SU-DHL-6 (cell line): ENCODE measurements at regions not wholly inside any gene's neighbourhood (a gene's known extent, or its start where the extent isn't known, plus 50 kb on each side); places are given as distances from the start of the nearest gene placed in this dataset.

Experiments
- H2AFZ ChIP-seq: fragments of 200-600 bp; sonication (generic); 2 replicates; pipeline ENCODE4 v1.6.1; 2014; ENCODE audit warnings: low read depth, mild to moderate bottlenecking, moderate library complexity, mixed read lengths, antibody characterized with exemption, low read length; ENCODE audit not compliant: severe bottlenecking
- H3F3A ChIP-seq: fragments of 200-600 bp; shearing (Covaris generic); 2 replicates; pipeline ENCODE4 v1.6.0; 2016; ENCODE audit warnings: antibody characterized with exemption, mild to moderate bottlenecking; ENCODE audit not compliant: insufficient read depth
- H3K27ac ChIP-seq: fragments of 200-600 bp; sonication (generic); 2 replicates; pipeline ENCODE4 v1.5.1; 2016; ENCODE audit warnings: low read depth, mild to moderate bottlenecking, low read length, moderate library complexity, mixed read lengths
- H3K27me3 ChIP-seq: fragments of 200-600 bp; sonication (generic), shearing (Covaris generic); 2 replicates; pipeline ENCODE4 v1.6.0; 2014; ENCODE audit warnings: mild to moderate bottlenecking, low read length
- H3K36me3 ChIP-seq: fragments of 200-600 bp; sonication (generic); 2 replicates; pipeline ENCODE4 v1.6.1; 2014; ENCODE audit warnings: mild to moderate bottlenecking, low read length, mixed read lengths
- H3K4me2 ChIP-seq: fragments of 300-600, 200-600 bp; shearing (Covaris generic), sonication (generic); 2 replicates; pipeline ENCODE4 v1.6.0; 2014; ENCODE audit warnings: low read length, low read depth, mild to moderate bottlenecking; ENCODE audit not compliant: poor library complexity, severe bottlenecking
- H3K4me3 ChIP-seq: fragments of 200-600 bp; sonication (generic); 2 replicates; pipeline ENCODE4 v1.5.1; 2014; ENCODE audit warnings: antibody characterized with exemption, low read length, mild to moderate bottlenecking, mixed read lengths; ENCODE audit not compliant: insufficient read depth, poor library complexity, severe bottlenecking
- H3K79me2 ChIP-seq: fragments of 200-600 bp; sonication (generic); 2 replicates; pipeline ENCODE4 v1.6.1; 2014; ENCODE audit warnings: mild to moderate bottlenecking, low read length, moderate library complexity; ENCODE audit not compliant: insufficient read depth
- H3K9ac ChIP-seq: fragments of 200-600 bp; sonication (generic); 2 replicates; pipeline ENCODE4 v1.7.0; 2014; ENCODE audit warnings: mild to moderate bottlenecking, low read length
- H3K9me2 ChIP-seq: fragments of 200-600 bp; sonication (generic); replicated peaks from 2 replicates; pipeline ENCODE4 v1.6.1; 2014; ENCODE audit warnings: low read length; ENCODE audit not compliant: insufficient read depth
- H3K9me3 ChIP-seq: fragments of 200-600 bp; sonication (generic); 2 replicates; pipeline ENCODE4 v1.6.1; 2014; ENCODE audit warnings: low read length, mixed read lengths; ENCODE audit not compliant: insufficient read depth
- H4K20me1 ChIP-seq: fragments of 200-600 bp; sonication (generic); 2 replicates; pipeline ENCODE4 v1.6.1; 2014; ENCODE audit warnings: low read depth, mild to moderate bottlenecking, antibody characterized with exemption, low read length, moderate library complexity, mixed read lengths
- EZH2phosphoT487 ChIP-seq: fragments of 200-600 bp; sonication (generic), shearing (Covaris generic); conservative IDR thresholded peaks from 2 replicates; pipeline ENCODE4 v1.6.1; 2018; ENCODE audit warnings: mild to moderate bottlenecking, antibody characterized with exemption, low read length, moderate library complexity, mixed read lengths
- TF ChIP-seq, protein P1 (sequence below): fragments of 200-600 bp; sonication (generic); IDR thresholded peaks from one replicate; pipeline ENCODE4 v1.5.1; 2017; ENCODE audit warnings: antibody characterized with exemption, mild to moderate bottlenecking, low read length, moderate library complexity; ENCODE audit not compliant: insufficient read depth, poor library complexity, severe bottlenecking

DNA sequence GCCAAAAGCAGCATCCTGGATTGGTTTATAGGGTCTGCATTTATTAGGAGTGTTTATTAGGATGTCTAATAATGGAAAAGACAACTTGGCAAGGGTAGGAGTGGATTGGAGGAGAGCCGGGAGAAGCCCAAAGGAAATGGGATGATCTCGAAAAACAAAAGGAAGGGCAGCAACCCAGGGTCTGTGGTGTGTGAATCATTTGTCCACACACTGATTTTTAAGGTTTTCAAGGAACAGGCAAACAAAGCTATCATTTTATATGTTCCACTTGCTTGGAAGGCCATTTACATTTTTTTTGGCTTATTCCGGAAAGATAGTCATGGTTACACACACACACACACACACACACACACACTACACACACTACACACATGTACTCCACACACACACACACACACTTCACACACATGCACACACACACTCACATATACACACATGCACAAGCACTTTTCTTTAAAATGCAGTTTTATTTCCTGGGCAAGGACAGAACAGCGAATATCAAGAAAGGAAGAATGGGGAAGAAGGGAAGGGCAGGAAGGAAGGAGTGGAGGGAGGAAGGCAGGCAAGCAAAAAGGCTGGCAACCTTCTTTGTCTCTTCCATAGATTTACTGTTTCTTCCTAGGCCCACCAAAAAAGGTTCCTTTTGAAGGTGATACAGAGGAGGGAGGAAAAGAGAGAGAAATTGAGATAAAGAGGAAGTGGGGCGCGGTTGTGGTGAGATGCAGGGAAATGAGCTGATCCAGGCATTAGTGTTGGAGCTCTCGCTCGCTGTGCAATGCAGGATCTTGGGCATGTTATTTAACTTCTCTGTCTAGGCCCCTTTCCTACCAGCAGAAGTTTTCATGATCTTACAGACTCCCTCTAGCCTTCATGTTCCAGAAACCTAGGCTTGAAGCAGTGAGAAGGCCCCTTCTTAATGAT, 88.6 kb upstream of the MAML3 start:
- Histone ChIP-seq H3K79me2 (no peaks in the 10 kb centered on the region), H3K4me3 (no peak overlapping the region), H3F3A (no peaks in the 10 kb centered on the region), H2AFZ (peak overlapping the region; percentile 51), H3K4me2 (peak overlapping the region; percentile 39), H4K20me1 (no peaks in the 10 kb centered on the region), H3K9me2 (no peaks in the 10 kb centered on the region), H3K27ac (no peak overlapping the region), H3K9me3 (no peaks in the 10 kb centered on the region), H3K9ac (no peak overlapping the region), H3K27me3 (no peaks in the 10 kb centered on the region), H3K36me3 (no peaks in the 10 kb centered on the region)
- TF ChIP-seq EZH2phosphoT487: no peak
- TF ChIP-seq, protein P1, sequence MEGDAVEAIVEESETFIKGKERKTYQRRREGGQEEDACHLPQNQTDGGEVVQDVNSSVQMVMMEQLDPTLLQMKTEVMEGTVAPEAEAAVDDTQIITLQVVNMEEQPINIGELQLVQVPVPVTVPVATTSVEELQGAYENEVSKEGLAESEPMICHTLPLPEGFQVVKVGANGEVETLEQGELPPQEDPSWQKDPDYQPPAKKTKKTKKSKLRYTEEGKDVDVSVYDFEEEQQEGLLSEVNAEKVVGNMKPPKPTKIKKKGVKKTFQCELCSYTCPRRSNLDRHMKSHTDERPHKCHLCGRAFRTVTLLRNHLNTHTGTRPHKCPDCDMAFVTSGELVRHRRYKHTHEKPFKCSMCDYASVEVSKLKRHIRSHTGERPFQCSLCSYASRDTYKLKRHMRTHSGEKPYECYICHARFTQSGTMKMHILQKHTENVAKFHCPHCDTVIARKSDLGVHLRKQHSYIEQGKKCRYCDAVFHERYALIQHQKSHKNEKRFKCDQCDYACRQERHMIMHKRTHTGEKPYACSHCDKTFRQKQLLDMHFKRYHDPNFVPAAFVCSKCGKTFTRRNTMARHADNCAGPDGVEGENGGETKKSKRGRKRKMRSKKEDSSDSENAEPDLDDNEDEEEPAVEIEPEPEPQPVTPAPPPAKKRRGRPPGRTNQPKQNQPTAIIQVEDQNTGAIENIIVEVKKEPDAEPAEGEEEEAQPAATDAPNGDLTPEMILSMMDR: no peak

DNA sequence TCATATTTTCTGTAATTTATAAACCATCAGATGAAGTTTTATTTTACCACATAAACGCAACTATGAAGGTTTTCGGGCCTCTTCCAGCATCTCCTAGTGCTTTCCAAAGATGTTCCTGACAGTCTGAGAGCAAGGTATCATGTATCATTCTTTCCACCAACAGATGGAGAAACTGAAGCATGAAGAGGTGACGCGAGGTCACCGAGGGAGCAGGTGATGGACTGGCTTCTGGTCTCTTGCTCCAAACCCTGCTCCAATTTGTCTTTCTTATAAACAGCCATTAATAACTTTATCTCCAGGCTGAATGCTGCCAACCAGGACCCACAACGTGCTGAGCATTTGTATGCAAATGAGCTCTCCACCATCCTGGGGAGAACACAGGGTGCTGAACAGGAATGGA, 86.3 kb upstream of the MAML3 start:
- no peaks in the 10 kb centered on the region for H3K9me3 ChIP-seq
- no peaks in the 10 kb centered on the region for H3K9me2 ChIP-seq
- H3K79me2 ChIP-seq: no peaks in the 10 kb centered on the region
- H3K36me3 ChIP-seq: no peaks in the 10 kb centered on the region
- H3F3A ChIP-seq: no peaks in the 10 kb centered on the region
- H4K20me1 ChIP-seq: no peaks in the 10 kb centered on the region
- H3K4me2 ChIP-seq: no peak overlapping the region
- no peak for TF ChIP-seq EZH2phosphoT487
- TF ChIP-seq, protein P1: no peak
- H3K27me3 ChIP-seq: no peaks in the 10 kb centered on the region
- H3K9ac ChIP-seq: no peak overlapping the region
- H2AFZ ChIP-seq: no peak overlapping the region
- no peak overlapping the region for H3K27ac ChIP-seq
- H3K4me3 ChIP-seq: no peak overlapping the region

DNA sequence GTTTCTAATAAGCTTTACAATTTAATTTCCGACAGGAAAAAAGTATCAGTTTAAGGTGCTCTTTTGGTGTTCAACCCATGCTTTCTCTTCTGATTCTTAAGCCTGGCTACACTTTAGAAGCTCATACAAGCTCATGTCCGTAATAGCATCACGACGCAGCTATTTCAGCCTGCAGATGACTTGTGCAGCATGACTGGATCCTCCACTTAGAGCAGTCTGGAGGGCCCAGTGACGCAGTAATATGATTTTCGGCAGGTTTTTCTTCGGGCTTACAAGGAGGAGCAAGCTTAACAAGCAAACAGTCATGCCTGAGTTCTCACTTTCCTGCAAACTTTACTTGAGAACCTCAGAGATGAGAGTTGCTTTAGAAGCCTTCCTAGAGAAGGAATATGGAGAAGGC, 85.3 kb upstream of the MAML3 start:
- H3K9me2 ChIP-seq: no peaks in the 10 kb centered on the region
- no peaks in the 10 kb centered on the region for H3K27me3 ChIP-seq
- no peak overlapping the region for H3K9ac ChIP-seq
- TF ChIP-seq, protein P1: no peak
- no peak for TF ChIP-seq EZH2phosphoT487
- H3K27ac ChIP-seq: no peak overlapping the region
- H2AFZ ChIP-seq: no peak overlapping the region
- H3F3A ChIP-seq: no peaks in the 10 kb centered on the region
- H3K79me2 ChIP-seq: no peaks in the 10 kb centered on the region
- no peak overlapping the region for H3K4me3 ChIP-seq
- no peaks in the 10 kb centered on the region for H4K20me1 ChIP-seq
- no peak overlapping the region for H3K4me2 ChIP-seq
- no peaks in the 10 kb centered on the region for H3K36me3 ChIP-seq
- no peaks in the 10 kb centered on the region for H3K9me3 ChIP-seq
